NB4 (cell line): ENCODE measurements at regions not wholly inside any gene's neighbourhood (a gene's known extent, or its start where the extent isn't known, plus 50 kb on each side); places are given as distances from the start of the nearest gene placed in this dataset.

Source experiments
- DNase-seq: peaks from one replicate; pipeline ENCODE4 v3.0.0; 2010; ENCODE audit warnings: low read depth
- H3K4me3 ChIP-seq: one replicate; pipeline ENCODE4 v1.5.1; 2011; ENCODE audit warnings: mild to moderate bottlenecking, low read depth, low read length, moderate library complexity
- CTCF ChIP-seq: IDR thresholded peaks from one replicate; pipeline ENCODE4 v1.5.1; 2012; ENCODE audit warnings: low read depth, low read length
- MYC ChIP-seq: IDR thresholded peaks from 2 replicates; pipeline ENCODE4 v1.6.1; 2011; ENCODE audit warnings: low read depth, low read length
- POLR2A ChIP-seq: IDR thresholded peaks from 2 replicates; pipeline ENCODE4 v1.6.1; 2011; ENCODE audit warnings: mild to moderate bottlenecking; ENCODE audit not compliant: insufficient read length; ENCODE audit errors: extremely low read depth
- TF ChIP-seq, protein P1 (sequence below): IDR thresholded peaks from 2 replicates; pipeline ENCODE4 v1.6.1; 2011; ENCODE audit warnings: low read depth, low read length

DNA sequence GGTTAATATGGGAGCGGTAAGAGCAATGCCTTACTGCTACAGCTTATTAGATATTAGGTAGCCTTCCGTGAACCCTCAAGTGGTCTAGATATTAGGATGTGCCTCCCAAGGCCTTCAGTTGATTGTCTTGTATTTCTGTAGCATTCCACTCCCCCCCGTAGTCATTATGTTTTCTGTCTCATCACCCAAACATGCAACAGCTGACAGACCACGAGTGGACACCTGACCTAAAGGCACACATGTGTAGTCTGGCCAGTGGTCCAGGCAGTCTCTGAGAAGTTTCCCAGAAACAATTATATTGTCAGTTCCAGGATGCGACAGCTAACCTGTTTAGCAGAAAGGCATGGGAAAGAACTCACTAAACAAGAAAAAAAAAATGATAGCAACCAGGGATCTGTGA, 1000.9 kb downstream of the AGBL1 start:
- H3K4me3 ChIP-seq = no peak overlapping the region
- no peak for DNase-seq
- no peak for TF ChIP-seq CTCF
- TF ChIP-seq, protein P1, sequence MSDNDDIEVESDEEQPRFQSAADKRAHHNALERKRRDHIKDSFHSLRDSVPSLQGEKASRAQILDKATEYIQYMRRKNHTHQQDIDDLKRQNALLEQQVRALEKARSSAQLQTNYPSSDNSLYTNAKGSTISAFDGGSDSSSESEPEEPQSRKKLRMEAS = no peak
- no peak for TF ChIP-seq MYC
- TF ChIP-seq POLR2A = no peak
